Stomach (tissue), 4 donors: ENCODE measurements at regions not wholly inside any gene's neighbourhood (a gene's known extent, or its start where the extent isn't known, plus 50 kb on each side); places are given as distances from the start of the nearest gene placed in this dataset.

Experiments
- POLR2A ChIP-seq, 4 donors: fragments of 450-650 bp; IDR thresholded peaks; one replicate each; pipeline ENCODE4 v1.6.1; 2016; ENCODE audit warnings: antibody characterized with exemption in 4 of 4, control low read depth in 2 of 4, mild to moderate bottlenecking in 1 of 4, moderate library complexity in 1 of 4
- TF ChIP-seq, protein P1 (sequence below), 7 experiments: fragments of 450-650 bp in 4 of 7; fragments of 200-600 bp in 3 of 7; sonication (generic) in 3 of 7; IDR thresholded peaks; one replicate each; pipeline ENCODE4 v1.5.1; 2016 to 2019; ENCODE audit warnings: antibody characterized with exemption in 7 of 7, control low read depth in 2 of 7, mild to moderate bottlenecking in 1 of 7

- TF ChIP-seq, protein P1, sequence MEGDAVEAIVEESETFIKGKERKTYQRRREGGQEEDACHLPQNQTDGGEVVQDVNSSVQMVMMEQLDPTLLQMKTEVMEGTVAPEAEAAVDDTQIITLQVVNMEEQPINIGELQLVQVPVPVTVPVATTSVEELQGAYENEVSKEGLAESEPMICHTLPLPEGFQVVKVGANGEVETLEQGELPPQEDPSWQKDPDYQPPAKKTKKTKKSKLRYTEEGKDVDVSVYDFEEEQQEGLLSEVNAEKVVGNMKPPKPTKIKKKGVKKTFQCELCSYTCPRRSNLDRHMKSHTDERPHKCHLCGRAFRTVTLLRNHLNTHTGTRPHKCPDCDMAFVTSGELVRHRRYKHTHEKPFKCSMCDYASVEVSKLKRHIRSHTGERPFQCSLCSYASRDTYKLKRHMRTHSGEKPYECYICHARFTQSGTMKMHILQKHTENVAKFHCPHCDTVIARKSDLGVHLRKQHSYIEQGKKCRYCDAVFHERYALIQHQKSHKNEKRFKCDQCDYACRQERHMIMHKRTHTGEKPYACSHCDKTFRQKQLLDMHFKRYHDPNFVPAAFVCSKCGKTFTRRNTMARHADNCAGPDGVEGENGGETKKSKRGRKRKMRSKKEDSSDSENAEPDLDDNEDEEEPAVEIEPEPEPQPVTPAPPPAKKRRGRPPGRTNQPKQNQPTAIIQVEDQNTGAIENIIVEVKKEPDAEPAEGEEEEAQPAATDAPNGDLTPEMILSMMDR (IDR thresholded peaks at IDR 0.05) = no peak
- no peak for TF ChIP-seq POLR2A (IDR thresholded peaks at IDR 0.05)
Measured at GRCh38 chr1:95340061-95340460, 106.1 kb downstream of the RWDD3 start.
